Thyroid gland (tissue), 4 donors: ENCODE measurements at regions not wholly inside any gene's neighbourhood (a gene's known extent, or its start where the extent isn't known, plus 50 kb on each side); places are given as distances from the start of the nearest gene placed in this dataset.

ENCODE experiments used
- DNase-seq, 2 donors: peaks; one replicate each; pipeline ENCODE4 v3.0.0-alpha.2; 2019
- H3K27ac ChIP-seq, 3 donors: fragments of 200-600 bp; sonication (generic); 1 replicate in 2 of 3; 2 replicates in 1 of 3; pipeline ENCODE4 v1.5.1; 2016 to 2019; ENCODE audit warnings: mild to moderate bottlenecking in 1 of 3, moderate library complexity in 1 of 3
- H3K27me3 ChIP-seq: fragments of 200-600 bp; sonication (generic); one replicate; pipeline ENCODE4 v1.5.1; 2019
- H3K36me3 ChIP-seq, 2 donors: fragments of 200-600 bp; sonication (generic); one replicate each; pipeline ENCODE4 v1.5.1; 2016 to 2019
- H3K4me1 ChIP-seq, 2 donors: fragments of 200-600 bp; sonication (generic); one replicate each; pipeline ENCODE4 v1.5.1; 2017 to 2019
- H3K4me3 ChIP-seq, 3 donors: fragments of 200-600 bp; sonication (generic); replicated peaks in 1 of 3; 1 replicate in 2 of 3; 2 replicates in 1 of 3; pipeline ENCODE4 v1.5.1; 2016; ENCODE audit warnings: mild to moderate bottlenecking in 1 of 3
- H3K9me3 ChIP-seq: fragments of 200-600 bp; sonication (generic); one replicate; pipeline ENCODE4 v1.5.1; 2017
- POLR2A ChIP-seq, 2 donors: fragments of 450-650 bp; IDR thresholded peaks; one replicate each; pipeline ENCODE4 v1.6.1; 2017; ENCODE audit warnings: antibody characterized with exemption in 2 of 2, mild to moderate bottlenecking in 2 of 2, moderate library complexity in 1 of 2
- WGBS, 2 donors: methylation state at CpG; one replicate each; pipeline ENCODE4 v1.1.5; 2017; 5-methylcytosine and 5-hydroxymethylcytosine counted together
- intact Hi-C: fragments of 100-400 bp; cut with DNase I; formaldehyde crosslinking; loops from one replicate; pipeline ENCODE4 v1.15.1; 2023
- TF ChIP-seq, protein P1 (sequence below), 6 experiments: fragments of 200-600 bp in 3 of 6; fragments of 450-650 bp in 3 of 6; sonication (generic) in 3 of 6; IDR thresholded peaks; one replicate each; pipeline ENCODE4 v1.5.1; 2016 to 2019; ENCODE audit warnings: antibody characterized with exemption in 6 of 6, mild to moderate bottlenecking in 2 of 6, inconsistent platforms in 1 of 6, moderate library complexity in 1 of 6

DNA sequence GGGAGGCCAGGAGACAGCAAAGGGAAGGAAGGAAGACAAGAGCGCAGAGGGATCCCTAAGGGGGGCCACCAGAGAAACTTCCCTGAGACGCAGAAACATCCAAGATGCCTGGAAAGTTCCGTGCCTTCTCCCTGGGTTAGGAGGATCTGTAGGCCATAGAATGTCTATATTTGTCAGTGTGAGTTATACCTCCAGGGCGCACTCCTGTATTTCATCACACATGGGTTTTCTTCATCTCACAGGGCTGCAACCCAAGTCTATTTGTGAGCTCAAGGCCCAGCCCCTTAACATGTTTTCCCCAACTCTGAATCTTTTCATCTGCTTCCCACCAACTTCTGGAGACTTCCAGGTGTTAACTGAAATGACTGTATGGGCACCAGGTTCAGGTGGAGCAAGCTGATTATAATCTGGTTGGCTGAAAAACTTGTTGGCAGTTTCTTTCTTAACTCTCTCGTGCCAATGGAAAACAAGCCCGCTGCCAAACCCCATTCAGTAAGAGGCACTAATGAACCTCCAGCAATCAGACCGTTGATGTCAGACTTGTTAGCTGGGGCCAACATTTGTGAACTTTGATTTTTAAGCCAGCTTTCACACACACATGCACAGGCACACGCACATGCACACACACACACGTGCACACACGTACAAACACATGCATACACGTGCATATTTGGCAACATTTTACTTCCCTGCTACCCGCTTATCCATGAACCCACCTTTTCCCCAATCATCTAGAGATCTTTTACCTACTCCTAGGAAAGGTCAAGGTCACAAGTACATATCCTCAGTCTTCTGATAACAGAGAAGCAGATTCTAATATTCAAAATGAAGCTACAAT lies 247.5 kb upstream of the GMDS start:
- Histone ChIP-seq H3K27ac (no peak overlapping the region), H3K36me3 (no peaks in the 10 kb centered on the region), H3K4me1 (no peaks in the 10 kb centered on the region), H3K4me3 (no peak overlapping the region), H3K9me3 (no peaks in the 10 kb centered on the region), H3K27me3 (no peaks in the 10 kb centered on the region)
- no peak for TF ChIP-seq POLR2A (IDR thresholded peaks at IDR 0.05)
- TF ChIP-seq, protein P1, sequence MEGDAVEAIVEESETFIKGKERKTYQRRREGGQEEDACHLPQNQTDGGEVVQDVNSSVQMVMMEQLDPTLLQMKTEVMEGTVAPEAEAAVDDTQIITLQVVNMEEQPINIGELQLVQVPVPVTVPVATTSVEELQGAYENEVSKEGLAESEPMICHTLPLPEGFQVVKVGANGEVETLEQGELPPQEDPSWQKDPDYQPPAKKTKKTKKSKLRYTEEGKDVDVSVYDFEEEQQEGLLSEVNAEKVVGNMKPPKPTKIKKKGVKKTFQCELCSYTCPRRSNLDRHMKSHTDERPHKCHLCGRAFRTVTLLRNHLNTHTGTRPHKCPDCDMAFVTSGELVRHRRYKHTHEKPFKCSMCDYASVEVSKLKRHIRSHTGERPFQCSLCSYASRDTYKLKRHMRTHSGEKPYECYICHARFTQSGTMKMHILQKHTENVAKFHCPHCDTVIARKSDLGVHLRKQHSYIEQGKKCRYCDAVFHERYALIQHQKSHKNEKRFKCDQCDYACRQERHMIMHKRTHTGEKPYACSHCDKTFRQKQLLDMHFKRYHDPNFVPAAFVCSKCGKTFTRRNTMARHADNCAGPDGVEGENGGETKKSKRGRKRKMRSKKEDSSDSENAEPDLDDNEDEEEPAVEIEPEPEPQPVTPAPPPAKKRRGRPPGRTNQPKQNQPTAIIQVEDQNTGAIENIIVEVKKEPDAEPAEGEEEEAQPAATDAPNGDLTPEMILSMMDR (IDR thresholded peaks at IDR 0.05) = no peak
- 89 to 90% methylated on average over 11 to 12 of the region's 12 CpGs for WGBS, 2 donors
- no peak for DNase-seq
- intact Hi-C loops = no loop called here

DNA sequence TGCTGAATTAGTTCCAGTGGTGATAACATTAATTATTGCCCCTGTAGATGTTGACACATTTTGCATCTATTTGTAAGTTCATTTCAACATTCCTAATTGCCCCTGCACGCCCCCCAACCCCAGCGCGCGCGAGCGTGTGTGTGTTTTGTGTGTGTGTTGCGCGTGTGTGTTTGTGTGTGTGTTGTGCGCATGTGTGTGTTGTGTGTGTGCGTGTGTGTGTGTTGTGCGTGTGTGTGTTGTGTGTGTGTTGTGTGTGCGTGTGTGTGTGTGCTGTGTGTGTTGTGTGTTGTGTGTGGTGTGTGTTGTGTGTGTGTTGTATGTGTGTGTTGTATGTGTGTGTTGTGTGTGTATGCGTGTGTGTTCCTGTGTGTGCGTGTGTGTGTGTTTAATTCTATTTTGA lies 245.7 kb upstream of the GMDS start:
- Histone ChIP-seq H3K27ac (no peak overlapping the region), H3K27me3 (no peaks in the 10 kb centered on the region), H3K4me3 (no peak overlapping the region), H3K36me3 (no peaks in the 10 kb centered on the region), H3K4me1 (no peaks in the 10 kb centered on the region), H3K9me3 (no peaks in the 10 kb centered on the region)
- no peak for DNase-seq
- WGBS, 2 donors = 97% methylated on average over 14 of the region's 14 CpGs
- intact Hi-C loops = no loop called here
- TF ChIP-seq, protein P1 (IDR thresholded peaks at IDR 0.05) = no peak
- TF ChIP-seq POLR2A (IDR thresholded peaks at IDR 0.05) = no peak

DNA sequence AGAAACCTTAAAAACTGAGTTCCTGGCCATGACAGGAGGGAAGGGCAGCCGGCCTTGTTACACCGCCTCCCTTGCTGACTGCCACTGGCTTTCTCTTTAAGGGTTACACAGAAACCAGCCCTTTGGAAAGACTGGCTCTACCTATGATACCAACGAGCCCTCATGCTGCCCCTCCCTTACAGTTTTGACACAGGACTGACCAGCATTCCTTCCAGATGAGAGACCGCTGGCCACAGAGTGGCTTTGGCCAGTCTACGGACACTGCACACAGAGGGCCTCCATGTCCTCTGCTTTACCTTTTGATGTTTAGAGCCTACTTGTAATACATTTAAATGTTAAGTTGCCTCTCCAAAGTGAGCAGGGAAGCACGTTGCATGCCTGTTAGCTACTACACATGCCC lies 243.2 kb upstream of the GMDS start:
- intact Hi-C loops = no loop called here
- no peak for DNase-seq
- Histone ChIP-seq H3K9me3 (no peaks in the 10 kb centered on the region), H3K27me3 (no peaks in the 10 kb centered on the region), H3K27ac (no peak overlapping the region), H3K4me3 (no peak overlapping the region), H3K4me1 (peaks cover 0 to 6% of the 10 kb centered on the region in 2 donors), H3K36me3 (no peaks in the 10 kb centered on the region)
- WGBS, 2 donors = 85 to 87% methylated on average over 6 of the region's 6 CpGs
- no peak for TF ChIP-seq POLR2A (IDR thresholded peaks at IDR 0.05)
- TF ChIP-seq, protein P1 (IDR thresholded peaks at IDR 0.05) = no peak

DNA sequence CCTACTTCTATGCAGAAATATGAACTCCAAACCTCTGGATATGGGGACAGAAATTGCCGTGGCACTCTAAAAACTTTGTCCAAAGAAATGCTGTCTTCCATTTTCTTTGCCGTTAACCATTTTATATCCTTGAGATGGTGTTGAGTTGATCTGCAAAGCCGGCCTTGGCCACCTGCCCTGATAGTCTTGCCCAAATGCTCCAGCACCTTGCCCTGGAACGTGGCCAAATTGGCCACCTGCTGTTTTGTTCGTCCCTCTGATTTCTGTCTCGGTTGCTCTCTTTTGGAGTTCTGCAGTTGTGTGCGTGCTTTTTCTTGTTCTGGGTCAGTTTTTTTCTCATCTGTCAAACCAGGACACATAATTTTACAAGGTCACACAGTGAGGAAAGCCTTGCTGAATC lies 239.7 kb upstream of the GMDS start:
- no peaks in the 10 kb centered on the region for H3K36me3 ChIP-seq
- intact Hi-C loops = no loop called here
- no peak overlapping the region for H3K4me3 ChIP-seq
- TF ChIP-seq POLR2A (IDR thresholded peaks at IDR 0.05) = no peak
- TF ChIP-seq, protein P1 (IDR thresholded peaks at IDR 0.05) = no peak
- H3K27me3 ChIP-seq = no peaks in the 10 kb centered on the region
- peak overlapping the region in 1 of 3 donors; percentile 29 for H3K27ac ChIP-seq
- DNase-seq = peak; percentile 82 to 84
- H3K9me3 ChIP-seq = no peaks in the 10 kb centered on the region
- peaks cover 0 to 6% of the 10 kb centered on the region in 2 donors for H3K4me1 ChIP-seq
- WGBS, 2 donors = 42 to 50% methylated on average over 7 of the region's 7 CpGs

DNA sequence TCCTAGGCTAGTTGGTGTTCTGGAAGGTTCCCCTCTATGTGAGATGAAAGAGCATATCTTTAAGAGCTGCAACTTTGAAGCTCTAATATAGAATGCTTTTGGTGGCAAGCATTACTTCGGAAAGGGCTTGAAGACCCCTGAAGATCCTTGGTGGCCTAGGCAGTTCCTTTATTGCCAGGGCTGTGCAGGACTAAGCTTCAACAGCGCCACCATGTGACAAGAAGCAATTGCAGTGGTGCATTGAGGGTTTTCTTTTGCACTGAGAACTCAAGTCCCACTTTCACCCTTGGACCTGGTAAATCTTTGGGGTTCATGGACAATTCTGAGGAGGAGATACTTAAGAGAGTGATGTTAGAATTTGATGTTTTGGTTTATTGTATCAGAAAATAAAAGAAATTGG lies 237.4 kb upstream of the GMDS start:
- Histone ChIP-seq H3K27me3 (no peaks in the 10 kb centered on the region), H3K9me3 (no peaks in the 10 kb centered on the region), H3K4me1 (peaks cover 0 to 6% of the 10 kb centered on the region in 2 donors), H3K27ac (no peak overlapping the region), H3K4me3 (no peak overlapping the region), H3K36me3 (no peaks in the 10 kb centered on the region)
- no peak for DNase-seq
- TF ChIP-seq, protein P1 (IDR thresholded peaks at IDR 0.05) = no peak
- WGBS, 2 donors = 73 to 92% methylated on average over 2 of the region's 2 CpGs
- intact Hi-C loops = no loop called here
